ENCODE measurements at regions not wholly inside any gene's neighbourhood (a gene's known extent, or its start where the extent isn't known, plus 50 kb on each side); places are given as distances from the start of the nearest gene placed in this dataset.

GRCh38 chr10:90141791-90142190 is 440.4 kb downstream of the KIF20B start:
- Mint-ChIP-seq H3K27me3 (ENCODE audit: low read depth in 3 of 3) (peaks cover 0 to 5% (median 2%) of the 10 kb centered on the region in 3 donors), H3K36me3 (peaks cover 0 to 4% (median 3%) of the 10 kb centered on the region in 3 donors), H3K27ac (no peak overlapping the region), H3K4me1 (no peaks in the 10 kb centered on the region), H3K4me3 (no peak overlapping the region), H3K9me3 (peaks cover 3 to 39% (median 21%) of the 10 kb centered on the region in 6 donors)
- no peak for DNase-seq

- Mint-ChIP-seq H3K9me3 (peaks cover 0 to 26% (median 11%) of the 10 kb centered on the region in 6 donors), H3K4me3 (no peak overlapping the region), H3K27me3 (ENCODE audit: low read depth in 3 of 3) (peaks cover 0 to 5% (median 2%) of the 10 kb centered on the region in 3 donors), H3K27ac (no peak overlapping the region), H3K36me3 (peaks cover 0 to 4% (median 3%) of the 10 kb centered on the region in 3 donors), H3K4me1 (no peaks in the 10 kb centered on the region)
- DNase-seq: no peak
These were observed 442.5 kb downstream of the KIF20B start for GRCh38 chr10:90143937-90144336.

GRCh38 chr10:90148116-90148855 is 446.9 kb downstream of the KIF20B start:
- no peaks in the 10 kb centered on the region for H3K4me1 Mint-ChIP-seq
- no peaks in the 10 kb centered on the region for H3K36me3 Mint-ChIP-seq
- peaks cover 0 to 4% (median 0%) of the 10 kb centered on the region in 6 donors for H3K9me3 Mint-ChIP-seq
- H3K4me3 Mint-ChIP-seq: no peak overlapping the region
- no peak for DNase-seq
- no peak overlapping the region for H3K27ac Mint-ChIP-seq
- peaks cover 0 to 2% (median 0%) of the 10 kb centered on the region in 3 donors for H3K27me3 Mint-ChIP-seq (ENCODE audit: low read depth in 3 of 3)

- no peaks in the 10 kb centered on the region for H3K4me1 Mint-ChIP-seq
These were observed 448.2 kb downstream of the KIF20B start for GRCh38 chr10:90149563-90149962.

GRCh38 chr10:90162271-90162853 is 461.0 kb downstream of the KIF20B start:
- H3K4me3 Mint-ChIP-seq: no peak overlapping the region
- H3K4me1 Mint-ChIP-seq: no peaks in the 10 kb centered on the region
- peaks cover 3 to 14% (median 6%) of the 10 kb centered on the region in 6 donors for H3K9me3 Mint-ChIP-seq
- H3K27me3 Mint-ChIP-seq (ENCODE audit: low read depth in 3 of 3): peaks cover 0 to 2% (median 2%) of the 10 kb centered on the region in 3 donors
- DNase-seq: no peak
- H3K36me3 Mint-ChIP-seq: no peaks in the 10 kb centered on the region
- no peak overlapping the region for H3K27ac Mint-ChIP-seq

More at GRCh38 chr10:90149563-90149962, 448.2 kb downstream of the KIF20B start:
- Mint-ChIP-seq H3K27me3 (ENCODE audit: low read depth in 3 of 3) (peaks cover 0 to 1% (median 0%) of the 10 kb centered on the region in 3 donors), H3K9me3 (peaks cover 0 to 2% (median 0%) of the 10 kb centered on the region in 6 donors), H3K4me3 (no peak overlapping the region), H3K36me3 (no peaks in the 10 kb centered on the region), H3K27ac (no peak overlapping the region)
- no peak for DNase-seq

DNA sequence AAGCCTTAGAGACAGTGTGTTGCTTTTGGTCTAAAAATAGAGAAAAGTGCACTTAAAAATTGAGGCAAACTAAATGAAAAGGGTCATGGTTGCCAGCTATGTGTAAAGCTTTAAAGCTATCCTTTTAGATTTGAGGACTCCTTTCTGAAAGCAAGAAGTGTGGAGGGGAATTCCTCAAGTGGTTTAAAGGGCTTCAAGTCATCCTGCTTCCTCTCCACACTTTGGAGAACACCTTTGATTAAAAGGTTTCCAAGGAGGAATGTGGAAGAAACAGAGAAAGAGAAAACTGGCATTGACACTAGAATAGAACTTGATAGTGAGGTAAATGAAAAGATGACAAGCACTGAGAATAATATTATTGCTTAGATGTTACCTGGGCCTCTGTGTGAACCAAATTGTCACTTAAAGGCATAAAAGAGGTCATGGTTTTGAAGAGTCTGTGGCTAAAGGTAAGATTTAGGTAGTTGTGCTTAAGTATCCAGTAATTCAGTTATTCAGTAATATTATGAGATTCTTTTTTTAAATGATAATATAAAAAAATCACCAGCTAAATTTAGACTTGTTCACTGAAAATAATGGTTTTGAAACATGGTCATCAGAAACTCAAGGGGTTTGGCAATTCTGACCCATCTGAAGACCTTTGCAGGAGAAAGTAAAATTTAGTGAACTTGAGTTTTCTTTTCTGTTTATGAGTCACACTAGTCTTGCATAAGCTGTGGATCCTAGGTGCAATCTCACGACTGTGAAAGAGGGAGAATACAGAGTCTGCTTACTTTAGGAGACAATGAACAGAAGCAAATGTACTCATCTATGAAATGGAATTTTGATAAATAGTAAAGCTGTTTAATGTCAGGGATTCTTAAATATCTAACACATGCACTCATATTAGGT is 466.0 kb downstream of the KIF20B start:
- no peak overlapping the region for H3K4me3 Mint-ChIP-seq
- peaks cover 0 to 2% (median 0%) of the 10 kb centered on the region in 3 donors for H3K27me3 Mint-ChIP-seq (ENCODE audit: low read depth in 3 of 3)
- DNase-seq: no peak
- H3K4me1 Mint-ChIP-seq: no peaks in the 10 kb centered on the region
- H3K9me3 Mint-ChIP-seq: peaks cover 0 to 21% (median 5%) of the 10 kb centered on the region in 6 donors
- H3K36me3 Mint-ChIP-seq: no peaks in the 10 kb centered on the region
- H3K27ac Mint-ChIP-seq: no peak overlapping the region

DNA sequence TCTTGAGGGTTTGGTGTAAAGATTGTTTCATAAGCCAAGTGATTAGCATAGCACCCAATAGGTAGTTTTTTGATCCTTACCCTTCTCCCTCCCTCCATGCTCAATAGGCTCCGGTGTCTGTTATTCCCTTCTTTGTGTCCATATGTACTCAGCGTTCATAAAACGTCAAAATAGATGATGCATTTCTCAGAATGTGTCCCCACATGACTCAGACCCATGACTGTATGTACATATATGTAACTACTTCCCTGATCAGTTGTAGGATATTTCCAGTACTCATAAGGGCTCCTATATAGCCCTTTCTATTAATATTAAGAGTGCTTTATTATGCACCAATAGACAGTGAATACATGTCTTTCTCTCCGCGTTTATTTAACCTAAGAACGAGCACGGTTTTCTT is 466.9 kb downstream of the KIF20B start:
- H3K4me3 Mint-ChIP-seq: no peak overlapping the region
- no peaks in the 10 kb centered on the region for H3K27me3 Mint-ChIP-seq (ENCODE audit: low read depth in 3 of 3)
- DNase-seq: no peak
- no peak overlapping the region for H3K27ac Mint-ChIP-seq
- H3K9me3 Mint-ChIP-seq: peaks cover 0 to 21% (median 5%) of the 10 kb centered on the region in 6 donors
- no peaks in the 10 kb centered on the region for H3K4me1 Mint-ChIP-seq
- H3K36me3 Mint-ChIP-seq: no peaks in the 10 kb centered on the region

GRCh38 chr10:90171014-90171722 is 469.8 kb downstream of the KIF20B start:
- Mint-ChIP-seq H3K9me3 (peaks cover 0 to 21% (median 5%) of the 10 kb centered on the region in 6 donors), H3K27me3 (ENCODE audit: low read depth in 3 of 3) (no peaks in the 10 kb centered on the region), H3K4me1 (no peaks in the 10 kb centered on the region), H3K4me3 (no peak overlapping the region), H3K36me3 (no peaks in the 10 kb centered on the region), H3K27ac (no peak overlapping the region)
- no peak for DNase-seq

DNA sequence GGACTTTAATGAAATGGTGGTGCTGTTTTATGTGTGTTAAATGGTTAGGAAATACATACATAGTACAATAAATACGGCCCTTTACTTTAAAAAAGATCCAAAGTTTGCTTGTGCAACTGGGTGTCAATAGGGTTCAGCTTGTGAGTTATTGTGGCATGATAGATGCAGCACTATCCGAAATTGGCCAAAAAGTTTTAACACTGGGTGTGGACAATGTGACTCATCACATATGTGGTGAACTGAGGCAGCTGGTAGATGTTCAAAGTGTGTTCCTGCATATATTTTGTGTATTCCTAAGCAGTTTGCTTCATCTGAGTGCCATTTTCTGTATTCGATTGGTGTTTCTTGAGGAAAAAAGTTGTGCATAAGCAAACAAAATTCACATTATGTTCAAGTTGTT is 473.1 kb downstream of the KIF20B start:
- H3K4me1 Mint-ChIP-seq: no peaks in the 10 kb centered on the region
- peaks cover 0 to 20% (median 2%) of the 10 kb centered on the region in 6 donors for H3K9me3 Mint-ChIP-seq
- H3K27ac Mint-ChIP-seq: no peak overlapping the region
- no peak overlapping the region for H3K4me3 Mint-ChIP-seq
- H3K27me3 Mint-ChIP-seq (ENCODE audit: low read depth in 3 of 3): peaks cover 0 to 1% (median 0%) of the 10 kb centered on the region in 3 donors
- DNase-seq: no peak
- no peaks in the 10 kb centered on the region for H3K36me3 Mint-ChIP-seq

- Mint-ChIP-seq H3K27ac (no peak overlapping the region), H3K9me3 (peaks cover 0 to 13% (median 3%) of the 10 kb centered on the region in 6 donors), H3K4me3 (no peak overlapping the region), H3K36me3 (no peaks in the 10 kb centered on the region), H3K4me1 (no peaks in the 10 kb centered on the region), H3K27me3 (ENCODE audit: low read depth in 3 of 3) (peaks cover 0 to 5% (median 0%) of the 10 kb centered on the region in 3 donors)
- DNase-seq: no peak
These were observed 473.8 kb downstream of the KIF20B start for GRCh38 chr10:90175161-90175681.

DNA sequence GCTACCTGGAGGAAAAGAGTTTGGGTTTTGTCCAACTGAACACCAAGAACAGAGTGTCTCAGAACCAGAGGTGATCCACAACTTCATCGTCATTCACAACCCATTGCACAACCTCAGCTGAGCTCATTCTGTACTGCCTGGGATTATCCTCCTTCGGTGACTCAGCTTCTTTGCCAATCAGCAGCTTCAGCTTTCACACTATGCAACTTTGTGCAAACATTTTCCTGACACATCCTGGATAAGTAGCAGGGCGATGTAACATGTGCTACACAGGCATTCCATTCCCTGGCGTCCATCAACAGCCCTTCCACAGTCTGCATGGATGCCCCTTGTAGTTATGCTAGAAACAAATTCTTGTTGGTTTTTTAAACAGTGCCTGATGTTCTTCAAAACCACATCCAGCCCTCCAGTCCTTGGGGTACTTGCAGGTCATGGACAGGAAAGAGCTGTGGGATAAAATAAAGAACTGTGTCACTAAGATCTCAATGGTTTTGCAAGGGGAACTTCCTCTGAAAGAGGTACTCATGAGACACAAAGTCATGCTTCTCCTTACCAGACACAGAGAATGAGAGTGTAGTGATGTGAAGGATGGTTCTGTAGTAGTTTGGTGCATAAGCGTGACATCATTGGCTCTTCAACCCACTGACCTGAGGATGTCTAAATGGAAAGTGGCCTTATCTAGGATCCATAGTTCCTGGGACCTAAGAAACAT is 478.5 kb downstream of the KIF20B start:
- Mint-ChIP-seq H3K27ac (no peak overlapping the region), H3K27me3 (ENCODE audit: low read depth in 3 of 3) (peaks cover 0 to 5% (median 0%) of the 10 kb centered on the region in 3 donors), H3K4me3 (no peak overlapping the region), H3K36me3 (no peaks in the 10 kb centered on the region), H3K9me3 (peaks cover 0 to 7% (median 4%) of the 10 kb centered on the region in 6 donors), H3K4me1 (no peaks in the 10 kb centered on the region)
- DNase-seq: no peak

DNA sequence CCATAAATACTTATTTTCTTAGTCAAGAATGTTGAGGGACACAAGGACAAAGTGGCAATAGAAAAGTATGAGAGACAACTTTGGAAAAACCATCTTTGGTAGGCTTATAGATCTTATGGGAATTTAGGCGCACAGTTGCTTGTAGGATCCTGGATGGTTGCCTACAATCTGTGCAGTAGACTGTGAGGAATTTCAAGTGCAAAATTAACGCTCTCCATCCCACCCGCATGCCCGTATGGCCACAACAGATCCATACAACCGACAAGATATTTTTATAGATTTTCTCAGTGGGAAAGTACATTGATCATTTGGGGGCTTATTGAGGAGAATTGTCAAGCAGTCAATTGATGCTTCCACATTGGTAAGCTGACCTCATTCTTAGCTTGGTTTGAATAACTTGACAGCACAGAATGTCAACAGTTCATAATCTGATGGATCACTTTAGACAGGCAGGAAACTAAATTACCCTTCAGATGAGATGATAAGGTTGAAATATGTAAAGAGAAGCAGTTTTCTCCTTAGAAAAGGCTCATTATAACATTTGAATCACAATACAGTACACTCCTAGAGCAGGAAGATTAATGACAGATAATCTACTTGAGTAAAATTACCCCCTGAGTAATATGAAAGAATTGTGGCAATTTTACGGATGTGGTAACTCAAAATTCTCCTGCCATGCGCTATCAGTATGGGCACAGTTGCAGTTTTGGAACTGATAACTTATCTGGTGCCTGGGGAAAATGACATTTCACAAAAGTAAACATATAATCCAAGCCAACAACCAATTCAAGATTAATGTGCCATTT is 479.7 kb downstream of the KIF20B start:
- Mint-ChIP-seq H3K27me3 (ENCODE audit: low read depth in 3 of 3) (peaks cover 0 to 5% (median 0%) of the 10 kb centered on the region in 3 donors), H3K4me1 (no peaks in the 10 kb centered on the region), H3K36me3 (no peaks in the 10 kb centered on the region), H3K4me3 (no peak overlapping the region), H3K27ac (no peak overlapping the region), H3K9me3 (peaks cover 0 to 7% (median 4%) of the 10 kb centered on the region in 6 donors)
- DNase-seq: no peak

Data from immature natural killer cell (primary cell).